ACC112 (cell line): ENCODE measurements at regions not wholly inside any gene's neighbourhood (a gene's known extent, or its start where the extent isn't known, plus 50 kb on each side); places are given as distances from the start of the nearest gene placed in this dataset.

Source experiments
- H2AFZ ChIP-seq: fragments of 200-600 bp; sonication (generic); one replicate; pipeline ENCODE4 v1.6.0; 2017; ENCODE audit warnings: antibody characterized with exemption, low read length; ENCODE audit not compliant: unreplicated experiment
- H3K27ac ChIP-seq: fragments of 200-600 bp; sonication (generic); 2 replicates; pipeline ENCODE4 v1.5.1; 2014; ENCODE audit warnings: low read depth, mild to moderate bottlenecking, antibody characterized with exemption, low read length, moderate library complexity
- H3K27me3 ChIP-seq: fragments of 200-600 bp; sonication (generic); 2 replicates; pipeline ENCODE4 v1.6.1; 2014; ENCODE audit warnings: mild to moderate bottlenecking, antibody characterized with exemption, low read length, moderate library complexity, mixed read lengths; ENCODE audit not compliant: insufficient read depth
- H3K36me3 ChIP-seq: fragments of 200-600 bp; sonication (generic); 2 replicates; pipeline ENCODE4 v1.6.1; 2016; ENCODE audit warnings: mild to moderate bottlenecking, antibody characterized with exemption, low read length, moderate library complexity, mixed read lengths; ENCODE audit not compliant: insufficient read depth
- H3K4me1 ChIP-seq: fragments of 200-600 bp; sonication (generic); one replicate; pipeline ENCODE4 v1.6.1; 2016; ENCODE audit warnings: low read length, mixed read lengths; ENCODE audit not compliant: insufficient read depth, unreplicated experiment, control insufficient read depth
- H3K4me3 ChIP-seq: fragments of 200-600 bp; sonication (generic); 2 replicates; pipeline ENCODE4 v1.5.1; 2014; ENCODE audit warnings: mild to moderate bottlenecking, low read depth, low read length
- H3K79me2 ChIP-seq: fragments of 200-600 bp; sonication (generic); one replicate; pipeline ENCODE4 v1.6.0; 2016; ENCODE audit warnings: low read length; ENCODE audit not compliant: control insufficient read depth, unreplicated experiment, insufficient read depth

GRCh38 chr11:64501500-64502427 lies 54.0 kb upstream of the SLC22A11 start:
- no peaks in the 10 kb centered on the region for H3K36me3 ChIP-seq
- H3K27ac ChIP-seq, result no peak overlapping the region
- H3K4me1 ChIP-seq, result no peaks in the 10 kb centered on the region

DNA sequence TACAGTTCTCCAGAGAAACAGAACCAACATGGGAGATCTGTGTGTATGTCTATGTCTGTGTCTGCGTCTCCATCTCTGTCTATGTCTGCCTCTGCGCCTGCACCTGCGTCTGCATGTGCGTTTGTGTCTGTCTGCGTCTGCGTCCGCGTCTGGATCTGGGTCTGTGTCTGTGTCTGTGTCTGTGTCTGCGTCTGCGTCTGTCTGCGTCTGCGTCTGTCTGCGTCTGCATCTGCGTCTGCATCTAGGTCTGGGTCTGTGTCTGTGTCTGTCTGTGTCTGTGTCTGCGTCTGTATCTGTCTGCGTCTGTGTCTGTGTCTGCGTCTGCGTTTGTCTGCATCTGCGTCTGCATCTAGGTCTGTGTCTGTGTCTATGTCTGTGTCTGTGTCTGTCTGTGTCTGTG lies 53.1 kb upstream of the SLC22A11 start:
- Histone ChIP-seq H3K27ac (no peak overlapping the region), H3K4me1 (no peaks in the 10 kb centered on the region), H3K4me3 (no peak overlapping the region), H3K27me3 (peaks cover 75% of the 10 kb centered on the region), H3K36me3 (no peaks in the 10 kb centered on the region), H3K79me2 (no peaks in the 10 kb centered on the region), H2AFZ (no peak overlapping the region)

More at GRCh38 chr11:64501500-64502427, 54.0 kb upstream of the SLC22A11 start:
- H3K4me3 ChIP-seq, result no peak overlapping the region
- H3K27me3 ChIP-seq, result peaks cover 70% of the 10 kb centered on the region
- H3K79me2 ChIP-seq, result no peaks in the 10 kb centered on the region
- no peak overlapping the region for H2AFZ ChIP-seq

DNA sequence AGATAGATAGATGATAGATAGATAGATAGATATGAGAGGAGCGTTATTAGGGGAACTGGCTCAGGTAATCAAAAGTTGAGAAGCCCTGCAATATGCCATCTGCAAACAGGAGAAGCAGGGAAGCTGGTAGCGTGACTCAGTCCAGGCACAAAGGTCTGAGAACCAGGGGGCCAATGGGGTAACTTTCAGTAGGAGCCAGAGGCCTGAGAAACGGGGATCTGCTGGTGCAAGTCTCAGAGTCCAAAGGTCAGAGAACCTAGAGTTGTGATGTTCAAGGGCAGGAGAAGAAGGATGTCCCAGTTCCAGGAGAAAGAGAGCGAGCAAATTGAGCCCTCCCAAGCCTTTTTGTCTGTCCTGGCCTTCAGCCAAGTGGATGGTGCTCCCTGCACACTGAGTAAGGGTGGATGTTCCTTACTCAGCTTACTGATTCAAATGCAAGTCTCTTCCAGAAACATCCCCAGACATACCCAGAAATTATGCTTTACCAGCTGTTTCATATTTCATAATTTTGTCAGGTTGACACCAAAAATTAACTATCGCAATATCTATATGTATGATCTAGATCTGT lies 52.5 kb upstream of the SLC22A11 start:
- no peaks in the 10 kb centered on the region for H3K4me1 ChIP-seq
- no peak overlapping the region for H3K4me3 ChIP-seq
- H3K79me2 ChIP-seq, result no peaks in the 10 kb centered on the region
- no peaks in the 10 kb centered on the region for H3K36me3 ChIP-seq
- peaks cover 69% of the 10 kb centered on the region for H3K27me3 ChIP-seq
- no peak overlapping the region for H2AFZ ChIP-seq
- H3K27ac ChIP-seq, result no peak overlapping the region

DNA sequence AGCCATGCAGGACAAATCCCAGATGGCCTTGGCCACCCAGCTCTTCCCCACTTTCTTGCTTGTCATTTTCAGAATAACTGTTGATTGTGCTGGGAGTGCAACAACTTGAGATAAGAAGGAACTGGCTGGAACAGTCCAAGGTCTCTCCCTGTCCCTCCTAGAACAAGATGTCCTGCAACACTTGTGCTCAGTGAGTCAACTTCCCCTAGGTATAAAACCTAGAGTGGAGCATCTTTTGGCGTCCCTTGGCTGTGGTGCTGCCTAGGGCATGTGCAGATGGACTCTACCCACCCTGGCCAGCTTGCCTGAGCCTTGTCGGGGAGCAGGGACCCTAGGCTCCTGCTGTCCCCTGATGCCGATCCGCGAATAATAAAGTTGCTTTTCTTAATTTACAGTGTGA lies 50.7 kb upstream of the SLC22A11 start:
- H3K27me3 ChIP-seq, result peaks cover 68% of the 10 kb centered on the region
- no peaks in the 10 kb centered on the region for H3K36me3 ChIP-seq
- H2AFZ ChIP-seq, result no peak overlapping the region
- no peak overlapping the region for H3K4me3 ChIP-seq
- no peaks in the 10 kb centered on the region for H3K4me1 ChIP-seq
- no peak overlapping the region for H3K27ac ChIP-seq
- no peaks in the 10 kb centered on the region for H3K79me2 ChIP-seq
